Pancreas (tissue), 10 donors: ENCODE measurements at regions not wholly inside any gene's neighbourhood (a gene's known extent, or its start where the extent isn't known, plus 50 kb on each side); places are given as distances from the start of the nearest gene placed in this dataset.

Experiments used
- ATAC-seq, 4 donors: fragments of 200-7000 bp; cut with Tn5 transposase; one replicate each; pipeline versions ENCODE4 v1.8.0 to v1.9.1; 2020; ENCODE audit warnings: mild to moderate bottlenecking in 4 of 4, moderate library complexity in 4 of 4
- DNase-seq, 6 donors: peaks; one replicate each; pipeline ENCODE4 v3.0.0-alpha.2; 2020
- FAIRE-seq: peaks from 2 replicates; lab custom pipeline; 2012; peaks lifted over from hg19 to GRCh38; lab: Jason Lieb, UNC
- H3K27ac ChIP-seq, 4 donors: fragments of 200-600 bp; sonication (generic); 1 replicate in 3 of 4; 2 replicates in 1 of 4; pipeline versions ENCODE4 v1.5.0 to v1.8.0; 2020
- H3K27me3 ChIP-seq, 4 donors: fragments of 200-600 bp; one replicate each; pipeline ENCODE4 v1.8.0; 2021
- H3K36me3 ChIP-seq, 3 donors: fragments of 200-600 bp; sonication (generic) in 1 of 3; one replicate each; pipeline versions ENCODE4 v1.5.0 to v1.8.0; 2020 to 2021
- H3K4me1 ChIP-seq, 3 donors: fragments of 200-600 bp; one replicate each; pipeline ENCODE4 v1.8.0; 2021
- H3K4me3 ChIP-seq, 4 donors: fragments of 200-600 bp; sonication (generic) in 2 of 4; one replicate each; pipeline versions ENCODE4 v1.5.0 to v1.8.0; 2020 to 2021
- H3K9me3 ChIP-seq, 4 donors: fragments of 200-600 bp; one replicate each; pipeline ENCODE4 v1.8.0; 2021
- WGBS, 2 donors: extraction: QIAGEN DNeasy Blood & Tissue Kit; methylation state at CpG; one replicate each; pipeline ENCODE4 v1.1.7; 2013; 5-methylcytosine and 5-hydroxymethylcytosine counted together
- intact Hi-C, 3 donors: fragments of 100-400 bp; cut with DNase I; formaldehyde crosslinking; loops; one replicate each; pipeline versions ENCODE4 v1.11.1 to v1.14.2; 2022
- TF ChIP-seq, protein P1 (sequence below), 4 donors: fragments of 200-600 bp; sonication (generic) in 3 of 4; IDR thresholded peaks; one replicate each; pipeline versions ENCODE4 v1.5.0 to v1.8.0; 2021; ENCODE audit warnings: antibody characterized with exemption in 4 of 4
- donor health status: healthy with polysubstance abuse.
- donor health status: DM: no; HTN: no; CAD: no; lungs with moderate emphysema.
- donor health status: DM: no; HTN: no; CAD: no.
- donor health status: control.
- donor health status: control.
- donor health status: Bipolar disorder and iron deficiency.
- donor health status: DM: yes; HTN: yes; CAD: no.
- donor health status: DM: no; HTN: no; CAD: no.
- donor health status: DM: no; HTN: no; CAD: no.
- donor health status: DM: yes; HTN: yes; CAD: no.

DNA sequence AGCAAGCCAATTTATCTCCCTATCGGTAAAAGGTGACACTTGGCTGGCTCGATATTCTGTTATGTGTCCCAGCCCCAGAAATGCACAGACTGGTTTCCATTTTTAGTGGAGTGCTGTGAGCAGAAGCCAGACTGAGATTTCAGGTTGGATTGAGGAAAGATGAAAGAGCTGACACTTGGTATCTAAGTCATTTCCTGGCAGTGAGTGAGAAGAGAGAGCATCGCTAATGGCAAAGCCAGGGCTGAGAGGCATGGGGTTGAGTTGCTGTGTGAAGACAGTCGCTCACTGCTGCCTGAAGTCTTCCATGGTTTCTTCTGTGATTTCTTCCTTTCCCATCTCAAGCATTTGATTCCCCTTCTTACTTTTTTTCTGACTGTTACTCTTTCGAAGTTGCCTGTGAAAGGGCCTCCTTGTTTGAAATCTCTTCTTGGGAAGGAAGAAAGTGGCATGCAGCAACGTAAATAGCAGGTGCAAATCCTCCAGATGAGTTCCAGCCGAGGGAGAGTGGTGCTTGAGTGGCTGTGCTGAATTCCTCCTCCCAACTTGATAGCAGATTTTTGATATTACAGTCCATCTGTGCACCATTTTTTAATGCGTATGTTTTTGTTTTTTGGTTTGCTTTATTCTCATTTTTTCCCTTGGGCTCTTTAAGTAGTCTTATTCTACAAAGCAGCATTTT, 109.2 kb upstream of the LIMCH1 start:
- ATAC-seq (peak in 1 of 4 donors; percentile 53), DNase-seq (no peak), FAIRE-seq (no peak)
- Histone ChIP-seq H3K27me3 (no peaks in the 10 kb centered on the region), H3K9me3 (no peaks in the 10 kb centered on the region), H3K4me1 (peaks cover 0 to 10% (median 6%) of the 10 kb centered on the region in 3 donors), H3K36me3 (no peaks in the 10 kb centered on the region), H3K4me3 (no peak overlapping the region), H3K27ac (no peak overlapping the region)
- intact Hi-C loops, result no loop called here
- TF ChIP-seq, protein P1, sequence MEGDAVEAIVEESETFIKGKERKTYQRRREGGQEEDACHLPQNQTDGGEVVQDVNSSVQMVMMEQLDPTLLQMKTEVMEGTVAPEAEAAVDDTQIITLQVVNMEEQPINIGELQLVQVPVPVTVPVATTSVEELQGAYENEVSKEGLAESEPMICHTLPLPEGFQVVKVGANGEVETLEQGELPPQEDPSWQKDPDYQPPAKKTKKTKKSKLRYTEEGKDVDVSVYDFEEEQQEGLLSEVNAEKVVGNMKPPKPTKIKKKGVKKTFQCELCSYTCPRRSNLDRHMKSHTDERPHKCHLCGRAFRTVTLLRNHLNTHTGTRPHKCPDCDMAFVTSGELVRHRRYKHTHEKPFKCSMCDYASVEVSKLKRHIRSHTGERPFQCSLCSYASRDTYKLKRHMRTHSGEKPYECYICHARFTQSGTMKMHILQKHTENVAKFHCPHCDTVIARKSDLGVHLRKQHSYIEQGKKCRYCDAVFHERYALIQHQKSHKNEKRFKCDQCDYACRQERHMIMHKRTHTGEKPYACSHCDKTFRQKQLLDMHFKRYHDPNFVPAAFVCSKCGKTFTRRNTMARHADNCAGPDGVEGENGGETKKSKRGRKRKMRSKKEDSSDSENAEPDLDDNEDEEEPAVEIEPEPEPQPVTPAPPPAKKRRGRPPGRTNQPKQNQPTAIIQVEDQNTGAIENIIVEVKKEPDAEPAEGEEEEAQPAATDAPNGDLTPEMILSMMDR (IDR thresholded peaks at IDR 0.05), result no peak
- 60% methylated on average over 8 of the region's 8 CpGs for WGBS, 2 donors

DNA sequence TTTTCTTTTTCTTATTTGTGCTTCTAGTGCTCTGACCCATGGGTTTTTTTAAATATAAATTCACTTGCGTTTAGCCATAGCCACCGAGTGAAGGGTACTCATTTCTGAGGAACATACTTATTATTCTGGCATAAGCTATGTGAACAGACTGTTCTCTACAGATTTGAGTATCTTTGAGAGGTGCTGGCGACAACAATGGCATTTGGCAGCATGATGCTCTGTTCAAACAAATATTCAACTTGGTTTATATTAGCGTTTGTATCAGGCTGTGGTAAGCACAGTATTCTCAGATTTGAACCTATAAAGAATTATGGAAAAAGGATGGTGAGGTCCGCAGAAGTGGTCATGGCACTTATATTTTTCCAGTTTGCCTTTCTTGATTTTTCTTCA, 108.7 kb upstream of the LIMCH1 start:
- H3K4me3 ChIP-seq, result no peak overlapping the region
- H3K27me3 ChIP-seq, result no peaks in the 10 kb centered on the region
- DNase-seq (no peak), ATAC-seq (no peak), FAIRE-seq (no peak)
- H3K27ac ChIP-seq, result no peak overlapping the region
- TF ChIP-seq, protein P1 (IDR thresholded peaks at IDR 0.05), result no peak
- no peaks in the 10 kb centered on the region for H3K36me3 ChIP-seq
- WGBS, 2 donors, result 79 to 80% methylated on average over 5 of the region's 5 CpGs
- peaks cover 0 to 10% (median 6%) of the 10 kb centered on the region in 3 donors for H3K4me1 ChIP-seq
- intact Hi-C loops, result no loop called here
- no peaks in the 10 kb centered on the region for H3K9me3 ChIP-seq

DNA sequence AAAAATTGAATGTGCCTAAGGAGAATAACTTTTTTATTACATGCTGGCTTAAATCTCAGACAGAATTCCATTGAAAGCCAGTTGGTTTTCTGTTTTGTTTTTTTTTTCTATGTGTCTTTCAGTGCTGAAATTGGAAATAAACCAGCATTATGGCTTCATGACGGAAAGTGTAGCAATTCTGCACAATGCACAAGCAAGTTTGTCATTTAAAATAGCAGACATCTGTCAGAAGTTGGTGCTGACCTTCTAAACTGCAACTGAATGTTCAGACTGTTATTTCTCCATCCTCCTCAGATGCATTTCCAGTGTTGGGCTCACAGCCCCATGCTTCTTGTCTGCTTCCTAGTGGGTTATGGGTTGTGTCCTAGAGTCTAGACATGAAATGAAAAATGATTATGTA, 107.2 kb upstream of the LIMCH1 start:
- FAIRE-seq (no peak), DNase-seq (no peak), ATAC-seq (no peak)
- 79 to 93% methylated on average over 1 of the region's 1 CpG for WGBS, 2 donors
- Histone ChIP-seq H3K36me3 (no peaks in the 10 kb centered on the region), H3K4me3 (no peak overlapping the region), H3K4me1 (peaks cover 0 to 10% (median 6%) of the 10 kb centered on the region in 3 donors), H3K27me3 (no peaks in the 10 kb centered on the region), H3K9me3 (no peaks in the 10 kb centered on the region), H3K27ac (no peak overlapping the region)
- intact Hi-C loops, result no loop called here
- TF ChIP-seq, protein P1 (IDR thresholded peaks at IDR 0.05), result no peak

DNA sequence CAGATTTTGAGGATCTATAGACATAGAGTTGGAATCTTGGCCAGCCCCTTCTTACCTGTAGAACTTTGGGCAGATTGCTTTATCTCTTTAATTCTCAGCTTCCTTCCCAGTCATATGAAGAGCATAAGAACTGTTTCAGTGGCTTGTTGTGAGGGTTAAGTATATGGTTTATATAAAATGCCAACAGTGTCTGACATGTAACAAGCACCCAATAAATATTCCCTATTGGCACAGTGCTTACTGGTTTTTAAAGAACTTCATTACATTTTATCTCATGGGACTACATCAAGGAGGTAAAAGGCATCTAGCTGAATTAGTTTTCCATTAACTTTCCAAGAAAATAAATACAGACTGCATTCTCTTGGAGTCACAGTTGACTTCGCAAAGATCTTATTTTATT, 106.7 kb upstream of the LIMCH1 start:
- no peak for ATAC-seq
- Histone ChIP-seq H3K27ac (no peak overlapping the region), H3K4me1 (peaks cover 0 to 10% (median 6%) of the 10 kb centered on the region in 3 donors), H3K4me3 (no peak overlapping the region), H3K36me3 (no peaks in the 10 kb centered on the region), H3K27me3 (no peaks in the 10 kb centered on the region), H3K9me3 (no peaks in the 10 kb centered on the region)
- intact Hi-C loops, result no loop called here
- no peak for FAIRE-seq
- TF ChIP-seq, protein P1 (IDR thresholded peaks at IDR 0.05), result no peak
- no peak for DNase-seq
- whole genome bisulfite sequencing, 2 donors, result 89 to 95% methylated on average over 1 of the region's 1 CpG

DNA sequence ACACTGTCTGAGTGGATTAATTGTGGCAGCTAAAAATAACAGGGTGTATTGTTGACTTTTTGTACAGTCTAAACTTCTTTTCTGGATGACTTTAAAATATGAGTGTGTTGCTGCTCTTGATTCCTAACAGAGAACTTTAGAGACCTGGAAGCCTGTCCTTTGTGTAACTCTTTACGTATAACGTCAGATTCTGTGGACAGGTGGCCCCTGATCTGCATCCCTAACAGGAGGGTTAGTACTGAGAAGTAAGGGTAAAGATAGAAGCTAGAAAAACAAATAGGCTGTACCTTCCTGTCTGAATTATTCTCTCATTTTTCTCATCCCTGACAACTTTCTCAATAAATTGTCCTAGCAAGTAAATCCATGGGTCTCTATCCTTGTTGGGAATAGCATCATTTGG, 105.7 kb upstream of the LIMCH1 start:
- intact Hi-C loops, result no loop called here
- Histone ChIP-seq H3K27ac (no peak overlapping the region), H3K9me3 (no peaks in the 10 kb centered on the region), H3K27me3 (no peaks in the 10 kb centered on the region), H3K36me3 (no peaks in the 10 kb centered on the region), H3K4me3 (no peak overlapping the region), H3K4me1 (peaks cover 0 to 8% (median 5%) of the 10 kb centered on the region in 3 donors)
- 77 to 85% methylated on average over 2 of the region's 2 CpGs for WGBS, 2 donors
- TF ChIP-seq, protein P1 (IDR thresholded peaks at IDR 0.05), result no peak
- DNase-seq, result no peak
- no peak for ATAC-seq
- FAIRE-seq, result no peak
